OCI-LY1 (cell line): ENCODE measurements at regions not wholly inside any gene's neighbourhood (a gene's known extent, or its start where the extent isn't known, plus 50 kb on each side); places are given as distances from the start of the nearest gene placed in this dataset.

Source experiments
- H2AFZ ChIP-seq: fragments of 200-600 bp; sonication (generic), shearing (Covaris generic); 2 replicates; pipeline ENCODE4 v1.6.0; 2014; ENCODE audit warnings: antibody characterized with exemption, mild to moderate bottlenecking, low read length
- H3F3A ChIP-seq: fragments of 200-600 bp; sonication (generic), shearing (Covaris generic); 2 replicates; pipeline ENCODE4 v1.6.0; 2014; ENCODE audit warnings: mild to moderate bottlenecking, antibody characterized with exemption, low read length, moderate library complexity; ENCODE audit not compliant: insufficient read depth
- H3K27ac ChIP-seq: fragments of 200-600 bp; sonication (generic); 2 replicates; pipeline ENCODE4 v1.5.1; 2014; ENCODE audit warnings: low read length, mixed run types, mild to moderate bottlenecking, low read depth; ENCODE audit not compliant: poor library complexity, severe bottlenecking
- H3K27me3 ChIP-seq: fragments of 200-600 bp; sonication (generic); 2 replicates; pipeline ENCODE4 v1.6.0; 2014; ENCODE audit warnings: antibody characterized with exemption, mild to moderate bottlenecking, low read length, moderate library complexity; ENCODE audit not compliant: insufficient read depth
- H3K36me3 ChIP-seq: fragments of 200-600 bp; sonication (generic); 2 replicates; pipeline ENCODE4 v1.6.1; 2014; ENCODE audit warnings: mild to moderate bottlenecking, antibody characterized with exemption, low read length, moderate library complexity, mixed read lengths; ENCODE audit not compliant: insufficient read depth
- H3K4me1 ChIP-seq: fragments of 200-600 bp; sonication (generic); 2 replicates; pipeline ENCODE4 v1.5.1; 2014; ENCODE audit warnings: mild to moderate bottlenecking, low read length, moderate library complexity; ENCODE audit not compliant: insufficient read depth, severe bottlenecking
- H3K4me2 ChIP-seq: fragments of 200-600 bp; sonication (generic), shearing (Covaris generic); 2 replicates; pipeline ENCODE4 v1.6.1; 2014; ENCODE audit warnings: low read length
- H3K4me3 ChIP-seq: fragments of 200-600 bp; sonication (generic); 2 replicates; pipeline ENCODE4 v1.5.1; 2014; ENCODE audit warnings: low read length, low read depth, mild to moderate bottlenecking, mixed read lengths; ENCODE audit not compliant: poor library complexity, severe bottlenecking
- H3K79me2 ChIP-seq: fragments of 200-600 bp; shearing (Covaris generic); 2 replicates; pipeline ENCODE4 v1.6.1; 2016; ENCODE audit warnings: mixed run types, low read length, mixed read lengths; ENCODE audit not compliant: insufficient read depth
- H3K9ac ChIP-seq: fragments of 200-600 bp; sonication (generic), shearing (Covaris generic); 2 replicates; pipeline ENCODE4 v1.6.1; 2014; ENCODE audit warnings: mild to moderate bottlenecking, low read length, mixed read lengths
- H3K9me2 ChIP-seq: fragments of 200-600 bp; sonication (generic), shearing (Covaris generic); 2 replicates; pipeline ENCODE4 v1.6.1; 2014; ENCODE audit warnings: low read depth, mild to moderate bottlenecking, low read length, mixed read lengths
- H3K9me3 ChIP-seq: fragments of 200-600 bp; shearing (Covaris generic); 2 replicates; pipeline ENCODE4 v1.6.1; 2014; ENCODE audit warnings: low read length, mixed read lengths
- H4K20me1 ChIP-seq: fragments of 200-600 bp; sonication (generic), shearing (Covaris generic); 2 replicates; pipeline ENCODE4 v1.6.0; 2016; ENCODE audit warnings: mild to moderate bottlenecking, low read length; ENCODE audit not compliant: insufficient read depth
- CTCF ChIP-seq: fragments of 200-600 bp; sonication (generic), shearing (Covaris generic); IDR thresholded peaks from 2 replicates; pipeline ENCODE4 v1.5.1; 2017; ENCODE audit warnings: mild to moderate bottlenecking, antibody characterized with exemption, low read length, moderate library complexity, mixed read lengths
- EZH2 ChIP-seq: fragments of 200-600 bp; sonication (generic), shearing (Covaris generic); IDR thresholded peaks from 2 replicates; pipeline ENCODE4 v1.8.0; 2017; ENCODE audit warnings: borderline replicate concordance, mixed run types, mild to moderate bottlenecking, antibody characterized with exemption, low read length, moderate library complexity, mixed read lengths

- H3K4me1 ChIP-seq, result no peaks in the 10 kb centered on the region
- no peaks in the 10 kb centered on the region for H4K20me1 ChIP-seq
- no peaks in the 10 kb centered on the region for H3F3A ChIP-seq
- no peak for TF ChIP-seq CTCF
- TF ChIP-seq EZH2, result no peak
- no peaks in the 10 kb centered on the region for H3K27me3 ChIP-seq
- H2AFZ ChIP-seq, result no peak overlapping the region
- H3K27ac ChIP-seq, result no peak overlapping the region
- no peaks in the 10 kb centered on the region for H3K36me3 ChIP-seq
- H3K9me3 ChIP-seq, result no peaks in the 10 kb centered on the region
- H3K4me2 ChIP-seq, result no peak overlapping the region
- no peak overlapping the region for H3K9ac ChIP-seq
- H3K79me2 ChIP-seq, result no peaks in the 10 kb centered on the region
- H3K4me3 ChIP-seq, result no peak overlapping the region
- H3K9me2 ChIP-seq, result no peaks in the 10 kb centered on the region
Observed at GRCh38 chr14:62632771-62633170, 412.5 kb downstream of the KCNH5 start.

- Histone ChIP-seq H3K9me2 (no peaks in the 10 kb centered on the region), H3K27ac (no peak overlapping the region), H3K9me3 (no peaks in the 10 kb centered on the region), H3F3A (no peaks in the 10 kb centered on the region), H3K4me1 (no peaks in the 10 kb centered on the region), H3K79me2 (no peaks in the 10 kb centered on the region), H3K36me3 (no peaks in the 10 kb centered on the region), H3K9ac (no peak overlapping the region), H2AFZ (no peak overlapping the region), H3K4me3 (no peak overlapping the region), H4K20me1 (no peaks in the 10 kb centered on the region), H3K27me3 (no peaks in the 10 kb centered on the region), H3K4me2 (no peak overlapping the region)
- TF ChIP-seq CTCF, result no peak
- no peak for TF ChIP-seq EZH2
Observed at GRCh38 chr14:62645649-62646048, 399.6 kb downstream of the KCNH5 start.
